ENCODE measurements at regions not wholly inside any gene's neighbourhood (a gene's known extent, or its start where the extent isn't known, plus 50 kb on each side); places are given as distances from the start of the nearest gene placed in this dataset.

DNA sequence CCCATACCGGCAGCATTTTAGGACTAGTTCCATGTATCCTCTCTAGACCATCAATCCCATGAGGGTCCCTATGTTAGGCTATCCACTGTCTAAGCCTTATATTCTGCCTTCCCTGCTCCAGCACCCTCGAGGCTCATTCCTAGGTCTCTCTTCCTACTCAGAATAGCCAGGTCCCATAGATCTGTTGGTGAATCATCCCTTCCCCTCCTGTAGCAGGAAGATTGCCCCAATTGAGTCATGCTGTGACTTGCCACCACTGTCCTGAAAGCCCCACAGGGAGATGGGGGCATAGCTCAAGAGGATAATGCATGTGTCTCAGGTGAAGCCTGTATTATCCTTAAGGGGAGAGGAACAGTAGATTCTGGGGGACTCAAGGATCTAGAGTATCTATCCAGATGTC is 143.1 kb upstream of the MOCS1 start:
- DNase-seq (ENCODE audit: low read depth, low spot score) = no peak

DNA sequence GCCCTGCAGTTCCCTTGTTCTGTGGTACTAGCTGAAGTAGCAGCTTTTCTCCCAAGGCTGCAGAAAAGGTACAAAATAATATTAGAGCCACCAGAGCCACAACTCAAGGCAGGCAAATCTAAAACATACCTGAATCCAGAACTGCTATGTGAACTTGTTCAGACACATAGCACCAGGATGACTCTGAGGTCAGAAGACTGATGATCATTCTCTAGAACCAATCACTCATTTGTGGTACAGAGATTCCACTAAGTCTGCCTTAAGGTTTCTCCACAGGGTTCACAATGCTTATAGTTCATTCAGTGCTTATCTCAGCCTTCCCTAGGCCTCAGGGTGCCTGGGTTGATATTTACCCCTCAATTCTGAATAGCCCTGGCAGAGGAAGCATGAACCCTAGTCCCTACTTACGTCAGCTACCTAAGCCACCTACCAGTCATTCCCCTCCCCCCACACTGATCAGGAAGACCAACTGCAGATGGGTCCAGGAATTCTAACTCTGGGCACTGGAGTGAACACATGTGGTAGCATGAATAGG is 140.9 kb upstream of the MOCS1 start:
- DNase-seq (ENCODE audit: low read depth, low spot score) = no peak

DNA sequence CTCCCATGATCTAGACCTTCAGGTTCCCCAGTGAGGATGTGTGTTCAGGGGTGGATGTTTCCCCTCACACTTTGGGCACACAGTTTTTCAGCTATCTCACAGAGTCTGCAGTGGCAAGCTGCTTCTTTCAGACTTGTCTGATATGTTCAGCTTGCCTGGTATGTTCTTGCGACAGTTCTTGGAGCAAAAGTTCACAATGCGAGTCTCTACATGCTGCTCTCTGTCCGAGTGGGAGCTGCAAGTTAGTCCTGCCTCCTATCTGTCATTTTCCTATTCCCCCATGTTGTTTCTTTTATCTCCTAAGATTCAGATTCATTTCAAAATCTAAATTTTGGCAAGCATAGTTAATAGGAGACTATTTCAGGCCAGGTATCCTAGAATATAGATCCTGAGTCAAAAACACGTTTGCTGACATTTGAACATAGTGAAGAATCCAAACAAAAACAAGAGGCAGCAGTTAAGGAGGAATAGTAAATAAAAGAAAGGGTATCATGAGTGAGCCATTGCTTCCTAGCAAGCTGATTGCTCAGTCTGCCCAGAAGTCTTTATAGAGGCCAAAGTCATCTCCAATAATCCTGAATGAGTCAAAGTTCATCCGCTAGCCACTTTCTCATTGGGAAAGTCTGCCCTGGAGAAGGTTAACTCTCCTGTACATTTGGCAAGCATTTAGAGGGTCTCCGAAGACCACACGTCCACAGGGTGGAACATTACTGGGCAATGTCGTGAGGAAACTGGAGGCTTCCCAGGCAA is 140.2 kb upstream of the MOCS1 start:
- DNase-seq (ENCODE audit: low read depth, low spot score) = no peak

DNA sequence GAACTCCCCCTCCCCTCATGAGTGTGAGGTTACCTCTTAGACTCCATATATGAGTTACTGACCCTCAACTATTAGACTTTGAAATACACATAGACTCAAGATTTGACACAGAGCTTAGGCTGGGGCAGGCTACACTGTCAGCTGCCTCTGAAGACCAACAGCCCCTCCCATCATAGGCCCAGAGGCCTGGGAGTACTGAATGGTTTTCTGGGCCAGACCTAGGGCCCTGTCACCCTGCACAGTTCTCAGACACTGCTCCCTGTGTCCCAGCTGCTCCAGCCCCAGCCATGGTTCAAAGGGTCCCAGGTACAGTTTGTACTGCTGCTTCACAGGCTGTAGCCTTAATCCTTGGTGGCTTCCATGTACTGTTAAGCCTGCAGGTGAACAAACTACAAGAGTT is 132.1 kb upstream of the MOCS1 start:
- no peak for DNase-seq (ENCODE audit: low read depth, low spot score)

DNA sequence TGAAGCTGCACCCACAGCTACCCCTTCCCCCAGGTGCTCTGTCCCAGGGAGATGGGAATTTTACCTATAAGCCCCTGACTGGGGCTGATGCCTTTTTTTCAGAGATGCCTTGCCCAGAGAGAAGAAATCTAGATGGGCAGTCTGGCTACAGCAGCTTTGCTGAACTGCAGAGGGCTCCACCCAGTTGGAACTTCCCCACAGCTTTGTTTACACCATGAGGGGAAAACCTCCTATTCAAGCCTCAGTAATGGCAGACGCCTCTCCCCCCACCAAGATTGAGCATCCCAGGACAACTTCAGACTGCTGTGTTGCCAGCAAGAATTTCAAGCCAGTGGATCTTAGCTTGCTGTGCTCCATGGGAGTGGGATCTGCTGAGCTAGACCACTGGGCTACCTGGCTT is 122.6 kb upstream of the MOCS1 start:
- no peak for DNase-seq (ENCODE audit: low read depth, low spot score)

DNA sequence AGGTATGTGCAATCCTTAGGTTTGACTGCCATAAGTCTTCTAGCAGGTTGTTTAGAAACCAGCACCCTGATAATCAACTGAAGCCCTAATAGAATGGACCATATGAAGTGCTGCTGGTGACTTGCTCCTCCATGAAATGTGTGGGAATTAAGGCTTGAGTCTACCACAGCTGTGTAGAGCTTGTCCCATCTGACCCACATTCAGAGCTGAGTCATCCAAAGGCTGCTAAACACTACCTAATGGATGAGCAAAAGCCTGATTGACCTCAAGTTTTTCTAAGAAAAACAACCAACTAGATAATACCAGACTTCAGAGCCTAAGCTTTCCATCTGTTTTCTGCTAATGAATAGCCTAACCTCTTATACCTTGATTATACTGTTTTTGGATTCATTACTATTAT is 120.3 kb upstream of the MOCS1 start:
- no peak for DNase-seq (ENCODE audit: low read depth, low spot score)

DNA sequence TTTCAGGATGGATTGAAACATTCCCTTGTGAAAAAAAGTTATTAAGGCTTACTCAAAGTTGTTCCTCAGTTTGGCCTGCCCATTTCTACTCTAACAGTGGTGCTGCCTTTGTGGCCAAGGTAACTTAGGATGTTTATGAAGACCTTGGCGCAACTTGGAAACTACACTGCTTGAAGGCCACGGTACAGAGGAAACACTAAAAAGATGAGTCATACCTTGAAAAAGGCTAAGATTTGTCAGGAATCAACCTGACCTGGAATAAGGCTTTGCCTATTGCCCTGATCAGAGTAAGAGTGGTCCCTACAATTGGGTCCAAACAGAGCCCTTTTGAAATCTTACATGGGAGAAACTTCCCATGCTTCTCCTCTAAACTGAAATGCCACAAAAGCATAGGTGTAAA is 119.9 kb upstream of the MOCS1 start:
- DNase-seq (ENCODE audit: low read depth, low spot score) = no peak

DNA sequence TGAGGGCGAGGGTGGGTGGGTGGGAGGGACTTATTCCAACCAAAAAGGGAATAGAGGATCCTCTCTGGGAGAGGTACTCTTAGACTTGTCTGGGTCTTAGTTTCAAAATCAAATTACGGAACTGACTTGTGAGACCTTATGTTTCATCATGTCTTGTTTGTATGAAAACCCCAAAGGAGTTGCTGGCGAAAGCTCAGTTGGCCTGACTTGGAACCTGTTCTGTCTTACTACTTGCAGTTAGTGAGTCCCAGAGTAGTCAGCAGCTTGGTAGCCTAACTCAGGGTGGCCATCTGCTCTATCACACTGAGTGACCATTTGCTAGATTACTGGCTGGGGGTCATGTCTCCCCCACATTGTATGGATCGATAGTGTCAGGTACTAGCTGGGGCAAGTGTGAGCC is 114.9 kb upstream of the MOCS1 start:
- no peak for DNase-seq (ENCODE audit: low read depth, low spot score)

DNA sequence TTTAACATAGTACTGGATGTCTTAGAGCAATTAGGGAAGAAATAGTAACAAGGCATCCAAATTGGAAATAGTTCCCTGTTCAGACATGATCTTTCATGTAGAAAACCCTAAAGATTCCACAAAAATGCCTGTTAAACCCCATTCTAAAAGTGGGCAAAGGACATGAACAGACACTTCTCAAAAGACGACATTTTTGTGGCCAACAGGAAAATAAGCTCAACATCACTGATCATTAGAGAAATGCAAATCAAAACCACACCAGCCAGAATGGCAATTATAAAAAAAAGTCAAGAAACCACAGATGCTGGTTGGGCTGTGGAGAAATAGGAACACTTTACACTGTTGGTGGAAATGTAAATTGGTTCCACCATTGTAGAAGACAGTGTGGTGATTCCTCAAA is 109.9 kb upstream of the MOCS1 start:
- DNase-seq (ENCODE audit: low read depth, low spot score) = no peak

DNA sequence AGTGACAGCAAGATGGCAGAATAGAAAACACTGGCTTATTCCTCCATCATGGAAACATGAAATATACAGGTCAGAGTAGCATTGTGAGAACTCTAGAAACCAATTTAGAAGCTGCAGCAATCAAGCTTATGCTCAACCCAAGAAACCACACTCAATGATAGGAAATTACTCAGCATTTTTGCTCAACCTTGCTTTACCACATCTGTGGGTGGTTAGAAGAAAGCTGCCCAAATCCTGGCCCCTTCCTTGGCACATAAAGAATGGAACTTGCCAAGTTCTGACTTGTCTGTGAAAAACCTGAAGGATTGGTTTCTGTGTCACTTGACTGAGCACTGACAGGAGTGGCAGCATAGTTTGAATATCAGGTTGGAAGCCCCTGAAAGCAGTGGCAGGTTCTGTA is 108.0 kb upstream of the MOCS1 start:
- no peak for DNase-seq (ENCODE audit: low read depth, low spot score)

DNA sequence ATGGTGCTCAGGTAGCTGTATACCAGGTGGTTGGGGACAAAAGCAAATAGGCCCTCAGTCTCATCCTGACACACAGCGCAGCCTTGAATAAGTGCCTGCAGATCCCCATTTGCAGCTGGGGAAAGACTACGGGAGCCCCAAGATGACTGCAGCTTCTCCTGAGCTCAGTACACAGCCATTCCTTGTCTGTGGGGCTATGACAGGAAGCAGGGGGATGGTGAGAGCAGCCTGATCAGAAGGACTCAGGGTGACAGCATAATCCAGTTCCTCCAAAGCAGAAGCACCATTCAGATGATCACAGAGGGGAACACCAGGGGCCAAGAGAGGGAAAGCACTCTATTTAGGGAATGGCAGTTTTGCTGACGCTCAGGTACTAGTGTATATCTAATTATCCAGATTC is 104.8 kb upstream of the MOCS1 start:
- no peak for DNase-seq (ENCODE audit: low read depth, low spot score)

DNA sequence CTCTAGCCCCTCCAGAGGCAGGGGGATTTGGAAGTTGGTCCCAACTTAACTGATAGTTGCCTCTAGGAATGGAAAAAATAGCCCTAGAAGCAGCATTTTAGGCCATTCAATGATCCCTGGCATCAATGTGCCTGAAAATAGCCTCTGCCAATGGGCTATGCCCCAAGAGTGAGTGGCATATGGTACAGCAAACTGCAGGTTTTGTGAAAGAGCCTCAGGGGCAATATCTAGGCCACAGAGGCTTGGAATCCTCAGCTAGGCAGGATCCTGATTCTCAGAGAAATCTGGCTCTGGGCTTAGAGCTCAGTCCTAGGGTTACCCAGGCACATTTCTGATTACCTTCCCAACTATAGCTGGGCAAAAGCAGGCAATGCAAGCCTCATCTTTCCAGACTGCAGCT is 104.4 kb upstream of the MOCS1 start:
- DNase-seq (ENCODE audit: low read depth, low spot score) = no peak

DNA sequence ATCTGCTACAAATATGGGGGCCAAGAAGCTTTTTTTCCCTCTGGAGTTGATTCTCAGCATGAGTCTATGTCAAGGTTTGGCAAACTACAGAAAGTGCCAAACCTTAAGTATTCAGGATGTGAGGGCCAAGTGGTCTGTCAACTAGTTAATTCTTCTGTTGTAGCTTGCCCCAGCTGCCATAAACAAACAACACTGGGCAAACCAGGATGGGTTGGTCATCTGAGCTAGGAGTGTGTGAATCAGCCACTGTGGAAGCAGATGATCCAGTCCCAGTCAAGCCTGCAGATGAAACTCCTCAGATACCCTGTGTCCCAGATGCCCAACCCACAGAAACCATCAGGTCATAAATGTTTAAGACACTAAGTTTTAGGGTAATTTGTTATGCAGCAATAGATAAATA is 103.0 kb upstream of the MOCS1 start:
- no peak for DNase-seq (ENCODE audit: low read depth, low spot score)

DNA sequence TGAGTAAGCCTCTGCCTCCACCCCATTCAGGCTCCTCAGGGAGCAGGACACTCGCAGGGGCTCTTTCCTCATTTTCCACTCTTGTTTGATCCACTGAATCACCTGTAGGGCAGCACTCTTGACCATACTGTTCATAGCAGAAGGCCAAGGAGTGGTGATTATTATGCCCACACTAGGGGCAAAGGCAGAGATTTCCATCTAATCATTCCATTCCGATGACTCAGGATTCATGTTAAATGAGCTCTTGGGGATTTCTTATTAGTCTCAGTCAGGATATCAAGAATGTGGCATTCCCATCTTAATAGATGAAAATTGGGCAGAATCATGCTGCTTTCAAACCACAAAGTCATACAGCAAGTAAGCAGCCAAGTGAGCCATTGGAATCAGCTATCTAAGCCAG is 101.9 kb upstream of the MOCS1 start:
- no peak for DNase-seq (ENCODE audit: low read depth, low spot score)

DNA sequence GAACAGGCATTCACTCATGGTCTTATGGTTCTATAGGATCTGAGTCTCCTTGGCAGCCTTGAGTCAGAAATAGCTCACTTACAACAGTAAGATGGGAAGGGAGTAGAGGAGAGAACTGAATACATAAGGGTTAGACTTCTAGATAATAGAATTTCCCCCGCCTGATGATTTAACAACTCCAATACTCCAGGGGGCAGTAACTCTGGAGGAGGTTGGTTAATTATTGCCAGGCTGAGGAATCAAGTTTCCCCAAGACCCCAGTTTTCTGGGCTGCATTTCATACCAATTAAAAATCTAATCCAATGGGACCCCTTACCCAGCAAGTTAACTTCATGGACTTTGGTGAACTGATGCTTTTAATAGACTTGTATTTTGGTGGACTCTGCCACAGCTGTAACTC is 94.2 kb upstream of the MOCS1 start:
- no peak for DNase-seq (ENCODE audit: low read depth, low spot score)

DNA sequence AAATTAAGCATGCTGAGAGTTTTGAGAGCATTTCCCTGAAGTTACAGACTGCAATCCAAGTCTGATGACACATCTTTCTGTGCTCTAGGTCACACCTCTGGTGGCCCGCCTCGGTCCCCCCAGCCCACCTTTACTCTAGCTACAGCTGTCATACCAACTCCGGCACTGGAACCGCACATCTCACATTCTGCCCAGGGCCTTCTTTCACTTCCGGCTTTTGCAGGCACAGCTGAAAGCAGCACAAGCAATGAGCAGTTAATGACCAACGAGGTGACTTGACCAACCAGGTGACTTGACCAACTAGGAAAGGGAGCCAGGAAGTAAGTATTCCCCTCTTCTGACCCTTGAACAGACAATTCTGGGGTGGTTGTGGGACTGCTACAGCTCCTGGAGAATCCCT is 88.6 kb upstream of the MOCS1 start:
- no peak for DNase-seq (ENCODE audit: low read depth, low spot score)

DNA sequence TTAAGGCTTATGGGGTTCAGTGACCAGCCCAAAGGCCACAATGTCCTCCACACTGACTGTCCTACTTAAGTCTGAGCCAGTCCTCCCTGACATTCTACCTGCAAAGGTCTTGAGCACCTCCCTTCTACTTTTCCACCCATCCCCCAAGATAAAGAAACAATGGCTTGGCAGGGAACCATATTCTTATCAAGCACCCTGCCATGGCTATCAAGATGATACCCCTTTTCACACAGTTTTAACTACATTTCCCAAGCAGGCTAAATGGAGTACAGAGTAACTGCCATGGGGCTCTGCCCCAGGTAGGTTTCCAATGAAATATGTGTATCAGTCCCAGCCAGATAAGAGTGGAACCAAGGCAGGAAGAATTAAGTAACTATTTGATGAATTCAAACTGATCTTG is 85.9 kb upstream of the MOCS1 start:
- DNase-seq (ENCODE audit: low read depth, low spot score) = no peak

DNA sequence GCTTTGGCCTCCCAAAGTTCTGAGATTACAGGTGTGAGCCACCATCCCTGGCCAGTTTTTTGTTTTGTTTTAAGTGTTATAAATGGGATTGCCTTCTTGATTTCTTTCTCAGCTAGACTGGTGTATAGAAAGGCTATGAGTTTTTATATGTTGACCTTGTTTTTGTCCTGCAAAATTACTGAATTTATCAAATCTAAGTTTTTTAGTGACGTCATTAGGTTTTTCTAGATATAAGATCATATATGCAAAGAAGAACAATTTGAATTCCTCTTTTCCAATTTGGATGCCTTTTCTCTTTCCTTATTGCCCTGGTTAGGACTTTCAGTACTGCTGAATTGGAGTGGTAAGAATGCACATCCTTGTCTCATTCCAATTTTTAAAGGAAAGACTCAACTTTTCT is 81.3 kb upstream of the MOCS1 start:
- DNase-seq (ENCODE audit: low read depth, low spot score) = no peak

DNA sequence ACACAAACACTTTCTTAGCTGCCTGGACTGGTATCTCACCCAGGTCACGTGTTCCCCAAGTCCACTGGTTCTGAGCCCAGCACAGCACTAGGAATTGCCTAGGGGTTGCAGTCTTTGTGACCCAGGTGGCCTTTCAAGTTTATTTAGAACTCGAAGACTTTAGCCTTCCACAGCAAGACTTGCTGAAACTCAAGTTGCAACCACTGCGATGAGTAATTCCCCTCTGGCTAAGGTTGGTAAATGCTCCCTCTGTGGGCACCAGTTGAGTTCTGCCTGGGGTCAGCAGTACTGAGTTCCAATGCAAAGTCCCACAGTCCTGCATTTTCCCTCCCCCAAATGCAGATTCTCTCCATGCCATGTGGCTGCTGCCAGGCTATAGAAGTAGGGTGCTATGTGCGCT is 77.6 kb upstream of the MOCS1 start:
- DNase-seq (ENCODE audit: low read depth, low spot score) = no peak

DNA sequence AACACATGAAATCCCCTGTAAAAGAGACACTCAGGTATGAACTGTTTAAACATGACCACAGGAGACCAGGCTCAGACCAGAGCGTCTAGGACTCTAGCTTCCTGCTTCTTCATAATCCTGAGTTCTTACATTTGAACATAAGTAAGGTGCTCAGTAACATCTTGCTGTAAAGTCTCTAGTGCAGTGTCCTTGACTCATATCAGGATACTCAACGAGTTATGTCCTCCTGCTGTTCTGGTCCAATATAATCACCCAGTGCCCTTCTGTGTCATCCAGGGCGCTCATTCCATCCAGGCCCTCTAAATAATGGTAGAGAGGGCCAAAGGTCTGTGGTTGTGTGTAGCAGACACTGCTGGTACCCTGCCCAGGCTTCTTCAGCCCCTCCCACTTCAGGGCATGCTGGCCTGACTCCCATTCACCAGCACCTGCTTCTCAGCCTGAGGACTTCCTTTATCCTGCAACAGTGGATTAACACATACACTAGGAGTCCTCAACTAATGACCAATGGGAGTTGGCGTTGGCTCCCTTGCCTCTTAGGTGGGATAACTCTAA is 66.8 kb upstream of the MOCS1 start:
- no peak for DNase-seq (ENCODE audit: low read depth, low spot score)

DNA sequence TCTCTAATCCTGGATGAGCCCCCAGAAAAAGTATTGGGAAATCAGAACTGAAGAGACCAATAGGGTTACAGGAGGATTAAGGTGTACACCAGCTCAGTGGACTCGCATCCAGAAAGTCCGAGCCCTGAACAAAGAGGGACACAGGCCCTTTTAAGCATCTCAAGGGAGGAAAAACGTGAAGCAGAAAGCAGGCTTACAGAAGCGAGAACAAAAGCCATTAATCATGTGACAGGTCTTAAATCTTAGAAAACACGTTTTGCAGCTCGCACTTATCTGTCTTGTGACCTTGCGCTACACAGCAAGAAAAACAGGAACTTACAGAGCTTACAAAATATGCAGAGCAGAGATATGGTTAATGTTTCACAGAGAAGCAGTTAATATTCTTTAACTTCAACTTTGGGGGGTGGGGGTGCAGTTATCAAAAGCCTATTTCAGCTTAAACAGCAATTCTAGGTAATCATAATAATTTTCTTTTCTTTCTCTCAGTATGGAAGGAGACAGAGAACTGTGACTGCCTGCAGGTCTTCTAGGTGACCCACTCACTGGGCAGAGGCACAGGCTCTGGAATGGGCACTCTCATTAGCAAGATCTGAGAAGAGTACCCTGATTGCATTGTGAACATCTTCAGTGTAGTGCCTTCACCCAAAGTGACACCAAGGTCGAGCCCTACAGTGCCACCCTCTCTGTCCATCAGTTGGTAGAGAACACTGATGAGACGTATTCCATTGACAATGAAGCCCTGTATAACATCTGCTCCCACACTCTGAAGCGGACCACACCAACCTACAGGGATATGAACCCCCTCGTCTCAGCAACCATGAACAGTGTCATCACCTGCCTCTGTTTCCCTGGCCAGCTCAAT is 65.0 kb upstream of the MOCS1 start:
- no peak for DNase-seq (ENCODE audit: low read depth, low spot score)

DNA sequence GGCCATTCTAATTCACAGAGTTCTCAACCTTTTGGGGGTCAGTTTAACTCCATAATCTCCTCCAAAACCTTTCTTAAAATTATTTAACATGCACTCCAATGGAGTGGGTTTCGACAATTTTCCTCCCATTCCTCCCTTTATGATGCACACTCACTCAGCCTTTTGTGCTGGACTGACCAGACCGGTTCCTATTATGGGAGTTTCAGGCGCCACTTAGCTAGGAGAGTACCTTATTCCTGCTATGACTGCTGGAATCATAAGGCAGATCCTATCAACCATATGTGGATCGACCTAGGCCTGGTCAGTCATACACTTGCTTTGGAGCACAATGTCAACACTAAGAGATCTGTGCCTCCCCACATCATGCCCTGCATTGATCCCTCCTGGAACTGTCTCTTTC is 63.9 kb upstream of the MOCS1 start:
- DNase-seq (ENCODE audit: low read depth, low spot score) = no peak
